ENCODE measurements at regions not wholly inside any gene's neighbourhood (a gene's known extent, or its start where the extent isn't known, plus 50 kb on each side); places are given as distances from the start of the nearest gene placed in this dataset.

- DNase-seq (ENCODE audit: low spot score), result no peak
- BruUV-seq (replicated peaks), result no TSS peak
- Histone ChIP-seq H3K27me3 (ENCODE audit: control insufficient read depth in 1 of 2, insufficient read depth in 2 of 2, low read length in 2 of 2) (no peaks in the 10 kb centered on the region), H3K4me3 (replicated peaks in 1 of 3; ENCODE audit: insufficient read depth in 1 of 3, low read depth in 2 of 3, low read length in 3 of 3) (no peak overlapping the region), H3K79me2 (ENCODE audit: insufficient read depth, low read length) (no peaks in the 10 kb centered on the region), H2AFZ (ENCODE audit: low read length) (no peak overlapping the region), H4K20me1 (ENCODE audit: insufficient read depth, low read length) (no peaks in the 10 kb centered on the region), H3K36me3 (replicated peaks in 1 of 2; ENCODE audit: control insufficient read depth in 1 of 2, insufficient read depth in 2 of 2, low read length in 2 of 2) (no peaks in the 10 kb centered on the region), H3K9ac (ENCODE audit: insufficient read depth, low read depth, low read length) (no peak overlapping the region), H3K4me1 (ENCODE audit: insufficient read depth, low read length) (no peaks in the 10 kb centered on the region), H3K9me3 (ENCODE audit: low read length) (no peaks in the 10 kb centered on the region), H3K27ac (ENCODE audit: extremely low read length, insufficient read depth, low read length) (no peak overlapping the region), H3K4me2 (ENCODE audit: low read depth, low read length) (no peak overlapping the region)
- FAIRE-seq, result no peak
- intact Hi-C loops (cut with micrococcal nuclease; ENCODE audit: unreplicated experiment), result no loop called here
- in situ Hi-C loops (cut with HindIII; ENCODE audit: extremely low pct_ligation_motif_present, low pct_unique_long_range_greater_than_20kb), result no loop called here
- TF ChIP-seq NKX3-1 (CRISPR knock-in tag; IDR thresholded peaks at IDR 0.05) (no peak), ZNF446 (CRISPR knock-in tag; IDR thresholded peaks at IDR 0.05) (no peak), TBX2 (CRISPR knock-in tag; IDR thresholded peaks at IDR 0.05; ENCODE audit: borderline replicate concordance) (no peak), TGIF2 (CRISPR knock-in tag; IDR thresholded peaks at IDR 0.05) (no peak), TEAD3 (CRISPR knock-in tag; optimal IDR thresholded peaks at IDR 0.05; ENCODE audit: borderline replicate concordance) (no peak), PRDM10 (CRISPR knock-in tag; IDR thresholded peaks at IDR 0.05; ENCODE audit: low read depth) (no peak), ZNF564 (CRISPR knock-in tag; IDR thresholded peaks at IDR 0.05) (no peak), ZBTB20 (CRISPR knock-in tag; IDR thresholded peaks at IDR 0.05; ENCODE audit: borderline replicate concordance, low read depth) (no peak), ZFP1 (CRISPR knock-in tag; IDR thresholded peaks at IDR 0.05) (no peak)
- TF ChIP-seq, protein P1, sequence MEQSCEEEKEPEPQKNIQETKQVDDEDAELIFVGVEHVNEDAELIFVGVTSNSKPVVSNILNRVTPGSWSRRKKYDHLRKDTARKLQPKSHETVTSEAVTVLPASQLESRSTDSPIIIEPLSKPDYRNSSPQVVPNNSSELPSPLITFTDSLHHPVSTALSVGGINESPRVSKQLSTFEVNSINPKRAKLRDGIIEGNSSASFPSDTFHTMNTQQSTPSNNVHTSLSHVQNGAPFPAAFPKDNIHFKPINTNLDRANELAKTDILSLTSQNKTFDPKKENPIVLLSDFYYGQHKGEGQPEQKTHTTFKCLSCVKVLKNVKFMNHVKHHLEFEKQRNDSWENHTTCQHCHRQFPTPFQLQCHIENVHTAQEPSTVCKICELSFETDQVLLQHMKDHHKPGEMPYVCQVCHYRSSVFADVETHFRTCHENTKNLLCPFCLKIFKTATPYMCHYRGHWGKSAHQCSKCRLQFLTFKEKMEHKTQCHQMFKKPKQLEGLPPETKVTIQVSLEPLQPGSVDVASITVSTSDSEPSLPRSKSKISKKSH (CRISPR knock-in tag; IDR thresholded peaks at IDR 0.05; ENCODE audit: borderline replicate concordance), result no peak
- WGBS (ENCODE audit: low lambda C conversion rate), result 1% methylated on average over 2 of the region's 2 CpGs
- ChIA-PET POLR2A (no interaction called here), CTCF (ENCODE audit: low intra/inter-chr PET ratio, low total read pairs) (no interaction called here)
- ATAC-seq, result no peak
These were observed 179.2 kb upstream of the HSF2 start for GRCh38 chr6:122220254-122220653.
